ENCODE measurements at regions not wholly inside any gene's neighbourhood (a gene's known extent, or its start where the extent isn't known, plus 50 kb on each side); places are given as distances from the start of the nearest gene placed in this dataset.

DNA sequence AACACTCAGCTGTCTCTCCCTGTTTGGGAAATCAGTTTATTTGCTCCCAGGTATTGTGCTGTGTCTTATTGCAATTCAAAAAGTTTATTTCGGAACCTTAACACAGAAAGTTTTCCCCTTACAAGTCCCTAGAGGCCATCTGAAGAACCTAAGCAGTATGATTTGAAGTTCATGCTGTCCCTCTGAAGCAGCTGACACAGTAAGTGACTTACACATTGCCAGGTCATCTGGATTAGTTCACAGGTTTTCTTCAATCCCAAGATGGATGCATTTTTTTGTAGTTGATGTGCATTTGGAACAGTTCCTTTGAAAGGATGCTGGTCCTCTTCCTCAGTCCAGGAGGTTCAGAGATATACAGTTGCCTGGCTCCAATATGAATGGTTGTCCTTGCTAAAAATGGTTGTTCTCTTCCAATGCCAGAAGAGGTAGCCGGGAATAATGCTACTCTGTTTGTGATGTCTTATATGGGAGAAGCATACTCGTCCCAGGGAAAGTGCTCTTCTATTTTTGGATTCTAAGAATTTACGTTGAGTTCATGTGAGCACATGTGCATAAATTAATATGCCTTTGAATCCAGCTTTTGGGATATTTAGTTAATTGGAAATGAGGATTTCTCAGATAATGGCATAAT is 183.5 kb upstream of the PHYHIPL start:
- TF ChIP-seq, protein P1, sequence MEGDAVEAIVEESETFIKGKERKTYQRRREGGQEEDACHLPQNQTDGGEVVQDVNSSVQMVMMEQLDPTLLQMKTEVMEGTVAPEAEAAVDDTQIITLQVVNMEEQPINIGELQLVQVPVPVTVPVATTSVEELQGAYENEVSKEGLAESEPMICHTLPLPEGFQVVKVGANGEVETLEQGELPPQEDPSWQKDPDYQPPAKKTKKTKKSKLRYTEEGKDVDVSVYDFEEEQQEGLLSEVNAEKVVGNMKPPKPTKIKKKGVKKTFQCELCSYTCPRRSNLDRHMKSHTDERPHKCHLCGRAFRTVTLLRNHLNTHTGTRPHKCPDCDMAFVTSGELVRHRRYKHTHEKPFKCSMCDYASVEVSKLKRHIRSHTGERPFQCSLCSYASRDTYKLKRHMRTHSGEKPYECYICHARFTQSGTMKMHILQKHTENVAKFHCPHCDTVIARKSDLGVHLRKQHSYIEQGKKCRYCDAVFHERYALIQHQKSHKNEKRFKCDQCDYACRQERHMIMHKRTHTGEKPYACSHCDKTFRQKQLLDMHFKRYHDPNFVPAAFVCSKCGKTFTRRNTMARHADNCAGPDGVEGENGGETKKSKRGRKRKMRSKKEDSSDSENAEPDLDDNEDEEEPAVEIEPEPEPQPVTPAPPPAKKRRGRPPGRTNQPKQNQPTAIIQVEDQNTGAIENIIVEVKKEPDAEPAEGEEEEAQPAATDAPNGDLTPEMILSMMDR (IDR thresholded peaks at IDR 0.05; ENCODE audit: low read depth, low read length), result no peak
- TF ChIP-seq EZH2phosphoT487 (IDR thresholded peaks at IDR 0.05; ENCODE audit: low read depth), result no peak

Data from OCI-LY3 (cell line).